ENCODE measurements at regions not wholly inside any gene's neighbourhood (a gene's known extent, or its start where the extent isn't known, plus 50 kb on each side); places are given as distances from the start of the nearest gene placed in this dataset.

- no peak for DNase-seq (ENCODE audit: low read depth, low spot score)
Observed at GRCh38 chr10:78736926-78737630, 331.7 kb upstream of the ZMIZ1 start.

- DNase-seq (ENCODE audit: low read depth, low spot score): no peak
Observed at GRCh38 chr10:78737883-78738856, 330.6 kb upstream of the ZMIZ1 start.

GRCh38 chr10:78738861-78739260, 329.9 kb upstream of the ZMIZ1 start:
- no peak for DNase-seq (ENCODE audit: low read depth, low spot score)

GRCh38 chr10:78739444-78740053, 329.2 kb upstream of the ZMIZ1 start:
- DNase-seq (ENCODE audit: low read depth, low spot score): no peak

- no peak for DNase-seq (ENCODE audit: low read depth, low spot score)
Observed at GRCh38 chr10:78740976-78741915, 327.5 kb upstream of the ZMIZ1 start.

GRCh38 chr10:78742406-78742729, 326.4 kb upstream of the ZMIZ1 start:
- DNase-seq (ENCODE audit: low read depth, low spot score): no peak

GRCh38 chr10:78742730-78743615, 325.8 kb upstream of the ZMIZ1 start:
- no peak for DNase-seq (ENCODE audit: low read depth, low spot score)

GRCh38 chr10:78744056-78744455, 324.7 kb upstream of the ZMIZ1 start:
- DNase-seq (ENCODE audit: low read depth, low spot score): no peak

- DNase-seq (ENCODE audit: low read depth, low spot score): no peak
Observed at GRCh38 chr10:78744491-78745090, 324.2 kb upstream of the ZMIZ1 start.

- no peak for DNase-seq (ENCODE audit: low read depth, low spot score)
Observed at GRCh38 chr10:78745441-78745840, 323.3 kb upstream of the ZMIZ1 start.

GRCh38 chr10:78746155-78746763, 322.5 kb upstream of the ZMIZ1 start:
- no peak for DNase-seq (ENCODE audit: low read depth, low spot score)

GRCh38 chr10:78747401-78748234, 321.1 kb upstream of the ZMIZ1 start:
- DNase-seq (ENCODE audit: low read depth, low spot score): no peak

- DNase-seq (ENCODE audit: low read depth, low spot score): no peak
Observed at GRCh38 chr10:78748235-78748533, 320.6 kb upstream of the ZMIZ1 start.

GRCh38 chr10:78749200-78749599, 319.6 kb upstream of the ZMIZ1 start:
- no peak for DNase-seq (ENCODE audit: low read depth, low spot score)

- peak; percentile 70 for DNase-seq (ENCODE audit: low read depth, low spot score)
Observed at GRCh38 chr10:78749898-78750297, 318.9 kb upstream of the ZMIZ1 start.

- DNase-seq (ENCODE audit: low read depth, low spot score): no peak
Observed at GRCh38 chr10:78750418-78750817, 318.3 kb upstream of the ZMIZ1 start.

- DNase-seq (ENCODE audit: low read depth, low spot score): no peak
Observed at GRCh38 chr10:78751716-78752115, 317.1 kb upstream of the ZMIZ1 start.

GRCh38 chr10:78752221-78752620, 316.5 kb upstream of the ZMIZ1 start:
- DNase-seq (ENCODE audit: low read depth, low spot score): no peak

GRCh38 chr10:78752708-78753107, 316.1 kb upstream of the ZMIZ1 start:
- DNase-seq (ENCODE audit: low read depth, low spot score): no peak

All from astrocyte of the hippocampus (primary cell).